SK-N-SH treated with all-trans-retinoic acid at 6 μM for 48 hours (cell line): ENCODE measurements at regions not wholly inside any gene's neighbourhood (a gene's known extent, or its start where the extent isn't known, plus 50 kb on each side); places are given as distances from the start of the nearest gene placed in this dataset.

Experiments used
- ARNTL ChIP-seq: fragments of 450-650 bp; formaldehyde crosslinking; IDR thresholded peaks from 2 replicates; pipeline ENCODE4 v1.5.0; 2020; ENCODE audit warnings: low read depth, mild to moderate bottlenecking, moderate library complexity, borderline replicate concordance
- ESRRG ChIP-seq: fragments of 250-450 bp; sonication (Bioruptor Pico); IDR thresholded peaks from 2 replicates; pipeline ENCODE4 v1.6.1; 2021; ENCODE audit warnings: mild to moderate bottlenecking
- GLIS3 ChIP-seq: fragments of 250-450 bp; sonication (Bioruptor Pico); IDR thresholded peaks from 2 replicates; pipeline ENCODE4 v1.5.0; 2020; ENCODE audit warnings: mild to moderate bottlenecking, moderate library complexity
- PPARA ChIP-seq: fragments of 250-450 bp; sonication (Bioruptor Pico); IDR thresholded peaks from 2 replicates; pipeline ENCODE4 v1.5.0; 2020; ENCODE audit warnings: mild to moderate bottlenecking, borderline replicate concordance
- TCF4 ChIP-seq: fragments of 250-450 bp; sonication (Bioruptor Pico); IDR thresholded peaks from 2 replicates; pipeline ENCODE4 v1.8.0; 2021; ENCODE audit warnings: mild to moderate bottlenecking, moderate library complexity, borderline replicate concordance
- ZNF70 ChIP-seq: fragments of 450-650 bp; formaldehyde crosslinking; IDR thresholded peaks from 2 replicates; pipeline ENCODE4 v1.5.0; 2020; ENCODE audit warnings: mild to moderate bottlenecking, moderate library complexity
- TF ChIP-seq, protein P1 (sequence below): fragments of 250-450 bp; sonication (Bioruptor Pico); IDR thresholded peaks from 2 replicates; pipeline ENCODE4 v1.5.1; 2020; ENCODE audit warnings: low read depth, mild to moderate bottlenecking, moderate library complexity

DNA sequence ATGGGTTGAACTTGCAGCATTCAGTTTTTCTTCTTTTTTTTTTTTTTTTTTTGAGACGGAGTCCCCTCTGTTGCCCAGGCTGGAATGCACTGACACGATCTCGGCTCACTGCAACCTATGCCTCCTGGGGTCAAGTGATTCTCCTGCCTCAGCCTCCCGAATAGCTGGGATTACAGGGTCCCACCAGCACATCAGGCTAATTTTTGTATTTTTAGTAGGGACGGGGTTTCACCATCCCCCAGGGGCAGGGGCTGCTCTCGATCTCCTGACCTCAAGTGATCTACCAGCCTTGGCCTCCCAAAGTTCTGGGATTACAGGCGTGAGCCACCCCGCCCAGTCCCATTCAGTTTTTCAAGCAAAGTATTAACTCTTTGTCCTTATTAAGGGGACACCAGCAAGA, 117.6 kb upstream of the PRSS16 start:
- TF ChIP-seq ARNTL (CRISPR knock-in tag) (no peak), GLIS3 (CRISPR knock-in tag) (no peak), ESRRG (CRISPR knock-in tag) (no peak), TCF4 (CRISPR knock-in tag) (no peak), ZNF70 (no peak), PPARA (CRISPR knock-in tag) (no peak)
- TF ChIP-seq, protein P1, sequence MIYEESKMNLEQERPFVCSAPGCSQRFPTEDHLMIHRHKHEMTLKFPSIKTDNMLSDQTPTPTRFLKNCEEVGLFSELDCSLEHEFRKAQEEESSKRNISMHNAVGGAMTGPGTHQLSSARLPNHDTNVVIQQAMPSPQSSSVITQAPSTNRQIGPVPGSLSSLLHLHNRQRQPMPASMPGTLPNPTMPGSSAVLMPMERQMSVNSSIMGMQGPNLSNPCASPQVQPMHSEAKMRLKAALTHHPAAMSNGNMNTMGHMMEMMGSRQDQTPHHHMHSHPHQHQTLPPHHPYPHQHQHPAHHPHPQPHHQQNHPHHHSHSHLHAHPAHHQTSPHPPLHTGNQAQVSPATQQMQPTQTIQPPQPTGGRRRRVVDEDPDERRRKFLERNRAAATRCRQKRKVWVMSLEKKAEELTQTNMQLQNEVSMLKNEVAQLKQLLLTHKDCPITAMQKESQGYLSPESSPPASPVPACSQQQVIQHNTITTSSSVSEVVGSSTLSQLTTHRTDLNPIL (CRISPR knock-in tag): no peak
